WTC11 (cell line): ENCODE measurements at regions not wholly inside any gene's neighbourhood (a gene's known extent, or its start where the extent isn't known, plus 50 kb on each side); places are given as distances from the start of the nearest gene placed in this dataset.
A peak's percentile ranks its signal among the peaks of the same experiment; 100 is the strongest.

ENCODE experiments used
- ATAC-seq: fragments of 200-7000 bp; cut with Tn5 transposase; 2 replicates; pipeline ENCODE4 v1.10.0; 2021; ENCODE audit warnings: mild to moderate bottlenecking, moderate library complexity
- CTCF ChIA-PET: fragments of 300-600 bp; sonication (Branson Sonifier 250); formaldehyde crosslinking; loops from one replicate; lab custom pipeline; 2021; ENCODE audit warnings: antibody characterized with exemption; lab: Charles Lee
- POLR2A ChIA-PET: fragments of 350-600 bp; sonication (Branson Sonifier 250); formaldehyde crosslinking; loops from one replicate; lab custom pipeline; 2021; ENCODE audit warnings: antibody characterized with exemption; lab: Charles Lee
- DNase-seq: peaks from one replicate; pipeline ENCODE4 v3.0.0; 2021; ENCODE audit warnings: low spot score
- H3K27ac Mint-ChIP-seq: 2 replicates; pipeline ENCODE4 v1.8.0; 2021; ENCODE audit warnings: mixed read lengths
- H3K27me3 Mint-ChIP-seq: 2 replicates; pipeline ENCODE4 v1.8.0; 2021; ENCODE audit warnings: low read depth, mild to moderate bottlenecking, moderate library complexity, mixed read lengths
- H3K36me3 Mint-ChIP-seq: 2 replicates; pipeline ENCODE4 v1.8.0; 2021; ENCODE audit warnings: mixed read lengths
- H3K4me1 Mint-ChIP-seq: 2 replicates; pipeline ENCODE4 v1.8.0; 2022; ENCODE audit warnings: mixed read lengths
- H3K4me3 Mint-ChIP-seq: 2 replicates; pipeline ENCODE4 v1.8.0; 2021; ENCODE audit warnings: mild to moderate bottlenecking, moderate library complexity, mixed read lengths
- H3K9me3 Mint-ChIP-seq: 2 replicates; pipeline ENCODE4 v1.8.0; 2021; ENCODE audit warnings: mixed read lengths
- ATF1 ChIP-seq: sonication (generic); formaldehyde crosslinking; IDR thresholded peaks from 2 replicates; pipeline ENCODE4 v1.8.1; 2023; ENCODE audit warnings: mild to moderate bottlenecking, moderate library complexity, missing genetic modification reagents
- ATF2 ChIP-seq: sonication (generic); formaldehyde crosslinking; IDR thresholded peaks from 2 replicates; pipeline ENCODE4 v1.8.1; 2022; ENCODE audit warnings: low read depth, missing genetic modification reagents, borderline replicate concordance
- ATF6 ChIP-seq: sonication (generic); formaldehyde crosslinking; IDR thresholded peaks from 2 replicates; pipeline ENCODE4 v1.8.1; 2023; ENCODE audit warnings: mild to moderate bottlenecking, missing genetic modification reagents
- IRF1 ChIP-seq: sonication (generic); formaldehyde crosslinking; IDR thresholded peaks from 2 replicates; pipeline ENCODE4 v1.8.0; 2023; ENCODE audit warnings: missing genetic modification reagents
- MLX ChIP-seq: sonication (generic); formaldehyde crosslinking; IDR thresholded peaks from 2 replicates; pipeline ENCODE4 v1.8.1; 2023; ENCODE audit warnings: mild to moderate bottlenecking, missing genetic modification reagents, moderate library complexity
- MYBL2 ChIP-seq: sonication (generic); formaldehyde crosslinking; IDR thresholded peaks from 2 replicates; pipeline ENCODE4 v1.8.1; 2023; ENCODE audit warnings: mild to moderate bottlenecking, moderate library complexity, missing genetic modification reagents
- NFATC4 ChIP-seq: fragments of 250-450 bp; sonication (Bioruptor Pico); IDR thresholded peaks from 2 replicates; pipeline ENCODE4 v1.9.0; 2021; ENCODE audit warnings: mild to moderate bottlenecking
- RELA ChIP-seq: sonication (generic); formaldehyde crosslinking; IDR thresholded peaks from 2 replicates; pipeline ENCODE4 v1.8.1; 2022; ENCODE audit warnings: missing genetic modification reagents, mild to moderate bottlenecking, borderline replicate concordance
- STAT6 ChIP-seq: sonication (generic); formaldehyde crosslinking; conservative IDR thresholded peaks from 2 replicates; pipeline ENCODE4 v1.8.1; 2023; ENCODE audit warnings: mild to moderate bottlenecking, low read depth, missing genetic modification reagents, moderate library complexity
- TEAD1 ChIP-seq: sonication (generic); formaldehyde crosslinking; IDR thresholded peaks from 2 replicates; pipeline ENCODE4 v1.8.0; 2022; ENCODE audit warnings: mild to moderate bottlenecking, missing genetic modification reagents
- ZBTB43 ChIP-seq: sonication (generic); formaldehyde crosslinking; IDR thresholded peaks from 2 replicates; pipeline ENCODE4 v1.8.1; 2023; ENCODE audit warnings: mild to moderate bottlenecking, missing genetic modification reagents
- ZNF396 ChIP-seq: fragments of 250-450 bp; sonication (Bioruptor Pico); IDR thresholded peaks from 2 replicates; pipeline ENCODE4 v1.8.0; 2021; ENCODE audit warnings: mild to moderate bottlenecking, moderate library complexity, borderline replicate concordance
- ZNF416 ChIP-seq: fragments of 250-450 bp; sonication (Bioruptor Pico); IDR thresholded peaks from 2 replicates; pipeline ENCODE4 v1.9.0; 2021; ENCODE audit warnings: mild to moderate bottlenecking, inconsistent platforms
- ZNF423 ChIP-seq: fragments of 250-450 bp; sonication (Bioruptor Pico); IDR thresholded peaks from 2 replicates; pipeline ENCODE4 v2.1.2; 2022; ENCODE audit warnings: mild to moderate bottlenecking, moderate library complexity
- TF ChIP-seq, protein P1 (sequence below): sonication (generic); formaldehyde crosslinking; conservative IDR thresholded peaks from 2 replicates; pipeline ENCODE4 v1.8.1; 2022; ENCODE audit warnings: mild to moderate bottlenecking, missing genetic modification reagents
- TF ChIP-seq, protein P2 (sequence below): sonication (generic); formaldehyde crosslinking; IDR thresholded peaks from 2 replicates; pipeline ENCODE4 v1.8.1; 2023; ENCODE audit warnings: mild to moderate bottlenecking, missing genetic modification reagents, borderline replicate concordance

DNA sequence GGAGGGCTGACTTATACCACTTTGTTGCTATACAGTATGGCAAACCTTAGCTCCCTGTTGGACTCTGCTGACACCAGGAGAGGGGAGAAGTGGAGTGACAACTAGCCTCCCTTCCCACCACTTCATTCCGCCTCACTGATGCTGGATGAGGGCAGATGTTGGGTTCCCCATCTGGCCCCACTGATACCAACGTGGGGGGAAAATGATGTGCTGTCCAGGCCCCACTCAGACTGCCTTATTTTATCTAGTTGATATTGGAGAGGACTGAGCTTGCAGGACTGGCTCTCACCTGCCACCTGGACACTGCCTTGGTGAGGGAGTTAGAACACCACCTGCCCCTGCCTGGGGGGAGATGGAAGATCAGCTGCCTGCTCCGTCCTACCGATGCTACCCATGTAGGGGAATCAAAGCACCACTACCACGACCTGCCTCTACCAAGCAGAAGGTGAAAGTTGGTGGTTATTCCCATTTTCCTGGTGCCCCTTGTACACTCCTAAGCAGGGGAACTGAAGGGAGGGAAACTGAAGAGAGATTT, 292.1 kb downstream of the GADD45G start:
- no peak overlapping the region for H3K4me3 Mint-ChIP-seq
- POLR2A ChIA-PET, result no interaction called here
- no peak for TF ChIP-seq ATF2
- no peak for TF ChIP-seq ZNF396 (CRISPR knock-in tag)
- no peak for TF ChIP-seq ZBTB43
- TF ChIP-seq ATF1 (CRISPR knock-in tag), result no peak
- no peak for TF ChIP-seq ATF6
- TF ChIP-seq IRF1 (CRISPR knock-in tag), result no peak
- CTCF ChIA-PET, result no interaction called here
- ATAC-seq (no peak), DNase-seq (no peak)
- peaks cover 13% of the 10 kb centered on the region for H3K4me1 Mint-ChIP-seq
- H3K9me3 Mint-ChIP-seq, result no peaks in the 10 kb centered on the region
- no peaks in the 10 kb centered on the region for H3K36me3 Mint-ChIP-seq
- H3K27me3 Mint-ChIP-seq, result no peaks in the 10 kb centered on the region
- no peak overlapping the region for H3K27ac Mint-ChIP-seq

- DNase-seq, result no peak
- H3K27me3 Mint-ChIP-seq, result no peaks in the 10 kb centered on the region
- TF ChIP-seq TEAD1 (no peak), NFATC4 (CRISPR knock-in tag) (no peak), ZNF423 (CRISPR knock-in tag) (no peak), STAT6 (CRISPR knock-in tag) (no peak), MYBL2 (no peak), MLX (CRISPR knock-in tag) (no peak), ZNF416 (CRISPR knock-in tag) (no peak), RELA (CRISPR knock-in tag) (no peak)
- TF ChIP-seq, protein P1, sequence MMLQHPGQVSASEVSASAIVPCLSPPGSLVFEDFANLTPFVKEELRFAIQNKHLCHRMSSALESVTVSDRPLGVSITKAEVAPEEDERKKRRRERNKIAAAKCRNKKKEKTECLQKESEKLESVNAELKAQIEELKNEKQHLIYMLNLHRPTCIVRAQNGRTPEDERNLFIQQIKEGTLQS, result no peak
- TF ChIP-seq, protein P2, sequence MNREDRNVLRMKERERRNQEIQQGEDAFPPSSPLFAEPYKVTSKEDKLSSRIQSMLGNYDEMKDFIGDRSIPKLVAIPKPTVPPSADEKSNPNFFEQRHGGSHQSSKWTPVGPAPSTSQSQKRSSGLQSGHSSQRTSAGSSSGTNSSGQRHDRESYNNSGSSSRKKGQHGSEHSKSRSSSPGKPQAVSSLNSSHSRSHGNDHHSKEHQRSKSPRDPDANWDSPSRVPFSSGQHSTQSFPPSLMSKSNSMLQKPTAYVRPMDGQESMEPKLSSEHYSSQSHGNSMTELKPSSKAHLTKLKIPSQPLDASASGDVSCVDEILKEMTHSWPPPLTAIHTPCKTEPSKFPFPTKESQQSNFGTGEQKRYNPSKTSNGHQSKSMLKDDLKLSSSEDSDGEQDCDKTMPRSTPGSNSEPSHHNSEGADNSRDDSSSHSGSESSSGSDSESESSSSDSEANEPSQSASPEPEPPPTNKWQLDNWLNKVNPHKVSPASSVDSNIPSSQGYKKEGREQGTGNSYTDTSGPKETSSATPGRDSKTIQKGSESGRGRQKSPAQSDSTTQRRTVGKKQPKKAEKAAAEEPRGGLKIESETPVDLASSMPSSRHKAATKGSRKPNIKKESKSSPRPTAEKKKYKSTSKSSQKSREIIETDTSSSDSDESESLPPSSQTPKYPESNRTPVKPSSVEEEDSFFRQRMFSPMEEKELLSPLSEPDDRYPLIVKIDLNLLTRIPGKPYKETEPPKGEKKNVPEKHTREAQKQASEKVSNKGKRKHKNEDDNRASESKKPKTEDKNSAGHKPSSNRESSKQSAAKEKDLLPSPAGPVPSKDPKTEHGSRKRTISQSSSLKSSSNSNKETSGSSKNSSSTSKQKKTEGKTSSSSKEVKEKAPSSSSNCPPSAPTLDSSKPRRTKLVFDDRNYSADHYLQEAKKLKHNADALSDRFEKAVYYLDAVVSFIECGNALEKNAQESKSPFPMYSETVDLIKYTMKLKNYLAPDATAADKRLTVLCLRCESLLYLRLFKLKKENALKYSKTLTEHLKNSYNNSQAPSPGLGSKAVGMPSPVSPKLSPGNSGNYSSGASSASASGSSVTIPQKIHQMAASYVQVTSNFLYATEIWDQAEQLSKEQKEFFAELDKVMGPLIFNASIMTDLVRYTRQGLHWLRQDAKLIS (CRISPR knock-in tag), result no peak
- H3K36me3 Mint-ChIP-seq, result no peaks in the 10 kb centered on the region
- peaks cover 13% of the 10 kb centered on the region for H3K4me1 Mint-ChIP-seq
- POLR2A ChIA-PET, result no interaction called here
- no peak overlapping the region for H3K27ac Mint-ChIP-seq
- H3K9me3 Mint-ChIP-seq, result no peaks in the 10 kb centered on the region
- H3K4me3 Mint-ChIP-seq, result no peak overlapping the region
- ATAC-seq, result 0 out of 2 replicates have a peak, but pooled peaks have one; percentile 22
- CTCF ChIA-PET, result interaction anchor here (1.0 to 1.3 kb wide), 3 partner anchors 79 to 306 kb away, joined by 3 to 4 read pairs (median 3); no protein-coding TSS in a partner anchor
These were observed 294.8 kb downstream of the GADD45G start for GRCh38 chr9:89899573-89899972.
